ENCODE measurements at regions not wholly inside any gene's neighbourhood (a gene's known extent, or its start where the extent isn't known, plus 50 kb on each side); places are given as distances from the start of the nearest gene placed in this dataset.
"Not testable (repeated sequence)": the region's sequence is repeated elsewhere in the genome, so short reads cannot be mapped to it uniquely, and the experiment has no call there.

- Mint-ChIP-seq H3K4me1 (no peaks in the 10 kb centered on the region), H3K9me3 (no peaks in the 10 kb centered on the region), H3K27me3 (peaks cover 4% of the 10 kb centered on the region), H3K4me3 (no peak overlapping the region), H3K27ac (no peak overlapping the region), H3K36me3 (ENCODE audit: low read depth) (no peaks in the 10 kb centered on the region)
- ATAC-seq (ENCODE audit: low read depth) = no peak
- TF ChIP-seq CTCF (IDR thresholded peaks at IDR 0.05) = no peak
- ChIA-PET POLR2A (no interaction called here), CTCF (no interaction called here)
- no peak for DNase-seq
- intact Hi-C loops (cut with micrococcal nuclease) = no loop called here
Measured at GRCh38 chr15:22236469-22236868, 156.1 kb downstream of the OR4M2 start.

- H3K9me3 Mint-ChIP-seq = no peaks in the 10 kb centered on the region
- POLR2A ChIA-PET = no interaction called here
- no peak for DNase-seq
Measured at GRCh38 chr15:22237891-22238275, 157.6 kb downstream of the OR4M2 start.

GRCh38 chr15:22238276-22238958 is 158.1 kb downstream of the OR4M2 start:
- ATAC-seq (ENCODE audit: low read depth); H3K27me3 Mint-ChIP-seq; intact Hi-C loops (cut with micrococcal nuclease); H3K9me3 Mint-ChIP-seq; H3K4me3 Mint-ChIP-seq; DNase-seq; H3K4me1 Mint-ChIP-seq; H3K36me3 Mint-ChIP-seq (ENCODE audit: low read depth); CTCF ChIA-PET; POLR2A ChIA-PET; H3K27ac Mint-ChIP-seq: not testable (repeated sequence)

More at GRCh38 chr15:22237891-22238275, 157.6 kb downstream of the OR4M2 start:
- Mint-ChIP-seq H3K4me1 (no peaks in the 10 kb centered on the region), H3K27ac (no peak overlapping the region), H3K27me3 (peaks cover 4% of the 10 kb centered on the region), H3K36me3 (ENCODE audit: low read depth) (no peaks in the 10 kb centered on the region), H3K4me3 (no peak overlapping the region)
- ATAC-seq (ENCODE audit: low read depth) = no peak
- intact Hi-C loops (cut with micrococcal nuclease) = no loop called here
- CTCF ChIA-PET = no interaction called here
- no peak for TF ChIP-seq CTCF (IDR thresholded peaks at IDR 0.05)

GRCh38 chr15:22238959-22239805 is 158.9 kb downstream of the OR4M2 start:
- POLR2A ChIA-PET; H3K27me3 Mint-ChIP-seq; H3K4me1 Mint-ChIP-seq; CTCF ChIA-PET; ATAC-seq (ENCODE audit: low read depth); DNase-seq; intact Hi-C loops (cut with micrococcal nuclease); H3K27ac Mint-ChIP-seq; H3K4me3 Mint-ChIP-seq; H3K36me3 Mint-ChIP-seq (ENCODE audit: low read depth); H3K9me3 Mint-ChIP-seq: not testable (repeated sequence)

- no peak for TF ChIP-seq CTCF (IDR thresholded peaks at IDR 0.05)
- H3K27me3 Mint-ChIP-seq = peaks cover 4% of the 10 kb centered on the region
- ChIA-PET CTCF (no interaction called here), POLR2A (no interaction called here)
- H3K4me3 Mint-ChIP-seq = no peak overlapping the region
- H3K9me3 Mint-ChIP-seq = no peaks in the 10 kb centered on the region
- H3K4me1 Mint-ChIP-seq = no peaks in the 10 kb centered on the region
- H3K27ac Mint-ChIP-seq = no peak overlapping the region
- DNase-seq = no peak
- no peaks in the 10 kb centered on the region for H3K36me3 Mint-ChIP-seq (ENCODE audit: low read depth)
- intact Hi-C loops (cut with micrococcal nuclease) = no loop called here
- no peak for ATAC-seq (ENCODE audit: low read depth)
Measured at GRCh38 chr15:22239806-22240180, 159.5 kb downstream of the OR4M2 start.

GRCh38 chr15:22240403-22240802 is 160.1 kb downstream of the OR4M2 start:
- no peak overlapping the region for H3K27ac Mint-ChIP-seq
- no peak for DNase-seq
- TF ChIP-seq CTCF (IDR thresholded peaks at IDR 0.05) = no peak
- no peak overlapping the region for H3K4me3 Mint-ChIP-seq
- intact Hi-C loops (cut with micrococcal nuclease) = no loop called here
- ChIA-PET POLR2A (no interaction called here), CTCF (no interaction called here)
- H3K9me3 Mint-ChIP-seq = no peaks in the 10 kb centered on the region
- no peak for ATAC-seq (ENCODE audit: low read depth)
- H3K4me1 Mint-ChIP-seq = no peaks in the 10 kb centered on the region
- H3K36me3 Mint-ChIP-seq (ENCODE audit: low read depth) = no peaks in the 10 kb centered on the region
- H3K27me3 Mint-ChIP-seq = peaks cover 4% of the 10 kb centered on the region

All from activated B cell treated with CpG ODN at 0.5 μM for 24 hours (primary cell).